ENCODE measurements at regions not wholly inside any gene's neighbourhood (a gene's known extent, or its start where the extent isn't known, plus 50 kb on each side); places are given as distances from the start of the nearest gene placed in this dataset.

GRCh38 chr4:183807420-183808096 is 97.5 kb upstream of the STOX2 start:
- H3K9ac ChIP-seq: no peak overlapping the region
- H3K79me2 ChIP-seq (ENCODE audit: low read depth): no peaks in the 10 kb centered on the region
- Mint-ChIP-seq H3K27ac (no peak overlapping the region), H3K4me3 (no peak overlapping the region), H3K9me3 (no peaks in the 10 kb centered on the region), H3K36me3 (no peaks in the 10 kb centered on the region), H3K4me1 (peaks cover 6% of the 10 kb centered on the region), H3K27me3 (ENCODE audit: insufficient read depth, low read depth) (peaks cover 3% of the 10 kb centered on the region)
- H3K4me3 ChIP-seq: no peak overlapping the region
- no peaks in the 10 kb centered on the region for H3K9me3 ChIP-seq (ENCODE audit: low read depth)
- no peak overlapping the region for H3K27ac ChIP-seq
- H4K20me1 ChIP-seq (ENCODE audit: low read depth): no peaks in the 10 kb centered on the region
- H3F3A ChIP-seq (ENCODE audit: low read depth): peaks cover 10% of the 10 kb centered on the region
- no peaks in the 10 kb centered on the region for H3K27me3 ChIP-seq
- peak; percentile 30 for DNase-seq (ENCODE audit: low spot score)
- H2AFZ ChIP-seq (replicated peaks): peak overlapping the region; percentile 88
- no peak overlapping the region for H3K4me2 ChIP-seq
- H3K4me1 ChIP-seq: peaks cover 8% of the 10 kb centered on the region
- TF ChIP-seq EZH2phosphoT487 (IDR thresholded peaks at IDR 0.05) (no peak), CTCF (IDR thresholded peaks at IDR 0.05) (no peak)
- no peaks in the 10 kb centered on the region for H3K36me3 ChIP-seq

DNA sequence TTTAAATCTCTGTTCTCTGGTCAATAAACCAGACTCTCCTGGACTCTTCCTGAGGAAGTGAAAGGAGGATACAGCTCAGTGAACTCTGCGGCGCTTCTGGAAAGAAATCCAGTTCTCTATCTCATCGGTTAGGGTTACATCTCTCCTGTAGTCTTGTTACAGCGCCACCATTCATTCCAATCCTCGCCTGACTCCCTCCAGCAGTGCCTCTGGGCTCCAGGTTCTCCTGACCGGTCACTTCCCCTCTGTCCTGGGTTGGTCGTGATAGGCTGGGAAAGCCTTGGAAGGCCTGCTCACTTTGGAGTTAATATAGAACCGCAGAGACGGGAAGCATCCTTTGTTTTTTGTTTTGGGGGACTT is 97.0 kb upstream of the STOX2 start:
- Histone ChIP-seq H2AFZ (replicated peaks) (peak overlapping the region; percentile 88), H3K9ac (no peak overlapping the region), H3K9me3 (ENCODE audit: low read depth) (no peaks in the 10 kb centered on the region), H3K27ac (no peak overlapping the region), H3K36me3 (no peaks in the 10 kb centered on the region), H4K20me1 (ENCODE audit: low read depth) (no peaks in the 10 kb centered on the region), H3K27me3 (no peaks in the 10 kb centered on the region), H3K4me2 (no peak overlapping the region), H3K4me3 (no peak overlapping the region), H3K79me2 (ENCODE audit: low read depth) (no peaks in the 10 kb centered on the region), H3K4me1 (peaks cover 8% of the 10 kb centered on the region), H3F3A (ENCODE audit: low read depth) (peaks cover 10% of the 10 kb centered on the region)
- Mint-ChIP-seq H3K27me3 (ENCODE audit: insufficient read depth, low read depth) (peaks cover 2% of the 10 kb centered on the region), H3K36me3 (no peaks in the 10 kb centered on the region), H3K27ac (no peak overlapping the region), H3K9me3 (no peaks in the 10 kb centered on the region), H3K4me3 (no peak overlapping the region), H3K4me1 (peaks cover 6% of the 10 kb centered on the region)
- TF ChIP-seq CTCF (IDR thresholded peaks at IDR 0.05) (no peak), EZH2phosphoT487 (IDR thresholded peaks at IDR 0.05) (no peak), EZH2 (IDR thresholded peaks at IDR 0.05) (no peak)
- no peak for DNase-seq (ENCODE audit: low spot score)

GRCh38 chr4:183812567-183812966 is 92.5 kb upstream of the STOX2 start:
- H3F3A ChIP-seq (ENCODE audit: low read depth): peaks cover 10% of the 10 kb centered on the region
- no peak overlapping the region for H2AFZ ChIP-seq (replicated peaks)
- H3K4me1 ChIP-seq: peaks cover 7% of the 10 kb centered on the region
- no peak overlapping the region for H3K27ac ChIP-seq
- TF ChIP-seq EZH2 (IDR thresholded peaks at IDR 0.05): no peak
- no peak for TF ChIP-seq CTCF (IDR thresholded peaks at IDR 0.05)
- TF ChIP-seq EZH2phosphoT487 (IDR thresholded peaks at IDR 0.05): no peak
- no peak overlapping the region for H3K4me2 ChIP-seq
- Mint-ChIP-seq H3K4me1 (peaks cover 4% of the 10 kb centered on the region), H3K9me3 (no peaks in the 10 kb centered on the region), H3K36me3 (no peaks in the 10 kb centered on the region), H3K27ac (no peak overlapping the region), H3K27me3 (ENCODE audit: insufficient read depth, low read depth) (peaks cover 6% of the 10 kb centered on the region), H3K4me3 (no peak overlapping the region)
- H3K79me2 ChIP-seq (ENCODE audit: low read depth): no peaks in the 10 kb centered on the region
- H3K4me3 ChIP-seq: no peak overlapping the region
- no peaks in the 10 kb centered on the region for H4K20me1 ChIP-seq (ENCODE audit: low read depth)
- H3K9ac ChIP-seq: no peak overlapping the region
- DNase-seq (ENCODE audit: low spot score): no peak
- H3K36me3 ChIP-seq: no peaks in the 10 kb centered on the region
- H3K9me3 ChIP-seq (ENCODE audit: low read depth): no peaks in the 10 kb centered on the region
- H3K27me3 ChIP-seq: no peaks in the 10 kb centered on the region
